ENCODE measurements at regions not wholly inside any gene's neighbourhood (a gene's known extent, or its start where the extent isn't known, plus 50 kb on each side); places are given as distances from the start of the nearest gene placed in this dataset.

DNA sequence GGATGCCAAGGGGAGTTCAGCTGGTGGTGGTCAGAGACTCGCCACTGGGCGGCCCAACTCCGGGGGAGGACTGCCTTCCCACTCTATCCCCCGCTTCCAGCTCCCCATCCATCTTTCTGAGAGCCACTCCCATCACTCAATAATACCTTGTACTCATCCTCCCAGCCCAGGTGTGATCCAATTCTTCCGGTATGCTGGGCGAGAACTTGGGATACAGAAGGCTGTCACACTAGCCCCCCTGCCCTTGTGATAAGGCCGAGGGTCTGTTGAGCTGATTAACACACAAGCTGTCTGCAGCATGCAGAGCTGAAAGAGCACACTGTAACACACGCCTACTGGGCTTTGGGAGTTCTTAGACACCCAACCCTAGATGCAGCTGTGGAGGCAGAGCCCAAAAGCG is 460.4 kb upstream of the EEF2KMT start:
- DNase-seq: no peak

DNA sequence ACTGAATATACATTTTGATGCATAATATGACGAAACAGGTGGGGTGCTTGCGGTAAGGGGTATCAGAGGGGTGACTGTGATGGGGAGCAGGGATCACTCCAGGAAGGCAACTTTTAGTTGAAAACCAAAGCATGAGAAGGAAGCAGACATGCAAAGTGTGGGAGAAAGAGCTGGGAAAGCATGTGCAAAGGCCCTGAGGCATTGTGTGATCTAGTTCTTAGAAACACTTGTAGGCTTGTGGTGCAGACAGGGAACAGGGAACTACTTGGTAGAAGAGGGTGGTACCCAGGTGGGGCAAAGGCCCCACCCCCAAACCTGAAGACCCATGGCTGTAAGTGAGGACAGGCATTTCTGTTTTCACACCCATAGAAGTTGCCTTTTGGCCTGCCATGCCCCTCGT is 459.9 kb upstream of the EEF2KMT start:
- no peak for DNase-seq

DNA sequence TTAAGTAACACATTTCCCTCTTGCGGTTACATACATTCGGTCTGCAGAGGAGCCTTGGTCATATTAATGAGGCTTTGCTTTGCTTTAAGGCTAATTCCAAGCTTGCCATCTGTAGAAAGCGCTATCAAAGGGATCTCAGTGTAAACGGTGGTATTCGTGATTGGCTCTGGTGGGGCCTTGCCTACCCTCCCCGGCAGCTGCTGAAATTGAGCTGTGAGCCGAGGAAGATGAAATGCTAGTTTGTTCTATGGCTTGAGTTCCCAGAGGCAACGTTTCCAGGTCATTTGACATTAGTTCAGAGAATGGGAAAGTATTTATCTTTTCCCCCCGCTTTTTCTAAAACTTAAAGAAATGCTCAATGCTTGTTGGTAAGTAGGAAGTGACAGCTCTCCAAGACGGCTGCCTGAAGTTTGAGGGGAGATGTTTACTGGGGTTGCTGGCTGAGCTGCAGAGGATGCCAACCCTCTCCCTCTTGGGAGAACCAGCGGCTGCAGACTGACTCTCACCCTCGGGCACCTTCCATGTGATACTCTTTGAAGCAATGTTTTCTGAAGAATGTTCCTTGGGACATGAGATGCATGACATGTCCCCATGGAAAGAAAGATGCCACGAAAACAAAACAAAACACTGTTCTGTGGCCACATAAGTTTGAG is 458.7 kb upstream of the EEF2KMT start:
- no peak for DNase-seq

GRCh38 chr16:5551909-5552308 is 454.3 kb upstream of the EEF2KMT start:
- no peak for DNase-seq

GRCh38 chr16:5549802-5550201 is 452.2 kb upstream of the EEF2KMT start:
- no peak for DNase-seq

DNA sequence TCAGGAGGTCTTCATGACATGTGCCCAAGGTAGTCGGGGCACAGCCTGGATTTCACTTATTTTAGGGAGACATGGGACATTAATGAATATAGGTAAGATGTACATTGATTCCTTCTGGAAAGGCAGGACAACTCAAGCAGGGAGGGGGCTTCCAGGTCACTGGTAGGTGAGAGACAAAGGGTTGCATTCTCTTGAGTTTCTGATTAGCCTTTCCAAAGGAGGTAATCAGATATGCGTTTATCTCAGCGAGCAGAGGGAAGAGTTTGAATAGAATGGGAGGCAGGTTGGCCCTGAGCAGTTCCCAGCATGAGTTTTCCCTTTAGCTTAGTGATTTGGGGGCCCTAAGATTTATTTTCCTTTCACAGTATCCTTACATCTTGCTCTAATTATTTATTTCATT is 443.8 kb upstream of the EEF2KMT start:
- DNase-seq: no peak

DNA sequence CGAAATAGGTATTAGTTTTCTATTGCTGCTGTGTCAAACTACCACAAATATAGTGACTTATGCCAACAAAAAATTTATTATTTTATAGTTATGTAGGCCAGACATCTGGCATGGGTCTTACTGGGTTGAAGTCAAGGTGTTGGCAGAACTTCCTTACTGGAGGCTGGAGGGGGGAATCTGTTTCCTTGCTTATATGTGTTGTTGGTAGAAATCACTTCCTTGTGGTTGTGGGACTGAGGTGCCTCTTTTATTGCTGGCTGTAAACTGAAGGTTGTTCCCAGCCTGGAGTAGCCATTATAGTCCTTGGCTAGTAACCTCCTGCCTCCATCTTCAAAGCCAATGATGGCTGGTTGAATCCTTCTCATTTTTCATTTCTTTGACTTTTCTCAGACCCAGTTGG is 439.8 kb upstream of the EEF2KMT start:
- no peak for DNase-seq

DNA sequence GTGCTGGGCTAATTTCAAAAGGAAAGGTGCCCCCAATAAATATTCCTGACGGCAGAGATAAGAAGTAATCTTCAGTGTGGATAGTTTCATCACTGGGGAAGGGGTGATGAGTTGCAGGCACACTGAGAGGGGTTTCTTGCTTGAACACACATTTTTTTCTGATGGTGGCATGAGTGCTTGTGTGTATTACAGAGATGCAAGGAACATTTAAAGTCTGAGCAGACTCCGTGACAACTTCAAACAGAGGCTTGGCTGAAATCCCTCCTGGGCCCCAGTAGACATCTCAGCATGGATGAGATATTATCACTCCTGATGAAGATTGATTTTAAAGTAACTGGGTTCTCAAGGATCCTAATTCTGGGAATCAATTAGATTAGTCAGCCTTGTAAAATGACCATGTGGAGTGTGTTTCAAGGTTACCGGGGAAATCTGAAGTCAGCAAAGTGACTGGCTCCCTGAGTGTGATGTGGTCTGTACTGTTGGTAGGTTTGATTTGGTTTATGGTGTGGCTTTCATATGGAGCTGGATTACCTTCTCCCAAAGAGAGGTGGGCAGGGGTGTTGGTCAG is 435.8 kb upstream of the EEF2KMT start:
- DNase-seq: no peak

GRCh38 chr16:5527817-5528216 is 430.2 kb upstream of the EEF2KMT start:
- DNase-seq: no peak

DNA sequence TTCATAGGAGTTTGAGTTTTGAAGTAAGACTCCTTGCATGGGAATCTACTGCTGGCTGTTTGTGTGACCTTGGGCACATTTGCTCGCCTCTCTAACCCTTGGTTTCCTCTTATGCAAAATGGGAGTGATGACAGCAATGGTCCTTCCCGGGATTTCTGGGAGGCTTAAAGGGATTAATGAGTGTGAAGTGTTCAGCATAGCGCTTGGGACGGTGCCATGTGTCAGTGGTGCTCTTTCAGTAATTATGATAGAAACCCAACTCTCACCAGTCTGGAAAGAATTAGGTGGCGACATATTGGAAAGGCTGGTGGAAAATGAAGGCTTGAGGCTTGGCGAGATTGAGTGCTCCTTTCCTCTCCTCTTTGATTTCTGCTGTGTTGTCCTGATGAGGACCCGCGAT is 429.2 kb upstream of the EEF2KMT start:
- no peak for DNase-seq

DNA sequence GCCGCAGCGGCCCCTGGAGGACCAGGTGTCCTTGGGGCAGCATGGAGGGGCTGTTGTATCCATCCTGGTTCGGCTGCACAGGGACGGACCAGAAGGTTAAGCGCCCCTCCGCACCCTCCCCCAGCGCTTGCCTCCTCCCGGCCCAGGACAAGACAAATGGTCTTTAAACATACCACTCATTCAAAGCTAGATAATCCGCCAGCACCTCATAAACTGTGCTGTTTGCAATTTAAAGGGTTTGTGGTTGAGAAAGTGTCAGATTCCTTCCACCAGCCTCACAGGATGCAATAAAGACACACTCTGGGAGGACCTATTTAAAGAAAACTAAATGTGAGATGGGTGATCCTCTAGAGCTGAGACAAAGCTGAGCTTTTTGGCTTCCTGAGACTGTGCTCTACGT is 426.2 kb upstream of the EEF2KMT start:
- no peak for DNase-seq

GRCh38 chr16:5516115-5516514 is 418.5 kb upstream of the EEF2KMT start:
- no peak for DNase-seq

DNA sequence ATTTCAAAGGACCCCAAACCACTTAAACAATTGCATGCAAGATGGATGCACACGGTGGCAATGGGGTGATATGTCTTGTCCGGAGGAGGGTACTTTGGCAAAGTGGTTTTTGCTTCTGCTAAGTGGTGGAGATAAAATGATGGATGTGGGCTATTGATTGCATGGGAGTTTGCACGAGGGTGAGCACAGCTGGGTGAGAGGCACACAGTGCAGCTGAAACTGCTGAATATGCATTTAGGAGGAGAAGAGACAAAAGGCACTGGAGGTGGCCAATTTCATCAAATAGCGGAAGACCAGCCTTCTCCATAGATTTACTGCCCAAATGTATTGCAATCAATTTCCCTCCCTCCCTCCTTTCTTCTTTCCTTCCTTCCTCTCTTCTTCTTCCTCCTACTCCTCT is 414.4 kb upstream of the EEF2KMT start:
- no peak for DNase-seq

GRCh38 chr16:5510819-5511370 is 413.3 kb upstream of the EEF2KMT start:
- no peak for DNase-seq

DNA sequence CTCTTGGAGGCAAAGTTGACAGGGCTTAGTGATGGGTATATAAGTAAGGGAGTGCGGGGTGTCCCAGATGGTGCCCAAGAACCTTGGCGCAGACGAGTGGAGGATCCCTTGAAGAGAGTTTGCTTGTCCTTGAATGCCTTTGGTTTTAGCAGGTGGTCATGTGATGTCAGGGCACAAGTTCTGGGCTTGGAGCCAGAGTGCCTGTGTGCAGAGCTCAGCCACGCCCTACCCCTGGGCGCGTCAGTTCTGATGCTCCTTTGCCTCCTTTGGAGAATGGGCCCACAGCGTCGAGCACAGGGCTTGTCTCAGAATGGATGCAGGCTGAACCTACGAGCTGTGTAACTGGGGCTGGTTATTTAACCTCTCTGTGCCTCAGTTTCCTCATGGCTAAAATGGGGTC is 412.2 kb upstream of the EEF2KMT start:
- DNase-seq: no peak

DNA sequence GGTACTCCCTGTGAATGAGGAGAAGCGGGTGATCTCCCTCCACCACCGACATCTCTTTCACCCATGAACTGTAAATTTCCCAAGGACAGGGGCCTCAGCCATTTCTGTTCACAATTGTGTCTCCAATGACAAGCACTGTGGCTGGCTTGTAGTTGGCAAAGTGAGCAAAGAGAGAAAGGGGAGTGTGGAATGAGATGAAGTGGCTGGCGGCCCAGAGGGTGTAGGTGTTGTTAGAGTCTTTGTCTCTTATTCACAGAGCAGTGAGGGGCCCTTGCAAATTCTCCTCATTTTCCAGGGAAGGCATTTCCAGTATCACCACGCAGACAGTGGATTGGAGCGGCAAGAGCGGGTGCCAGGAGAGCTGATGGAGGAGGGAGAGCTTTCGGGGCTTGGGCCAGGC is 411.7 kb upstream of the EEF2KMT start:
- no peak for DNase-seq

- DNase-seq: no peak
Observed at GRCh38 chr16:5508371-5508770, 410.8 kb upstream of the EEF2KMT start.

GRCh38 chr16:5506021-5506420 is 408.4 kb upstream of the EEF2KMT start:
- DNase-seq: no peak

- no peak for DNase-seq
Observed at GRCh38 chr16:5505091-5505887, 407.7 kb upstream of the EEF2KMT start.

DNA sequence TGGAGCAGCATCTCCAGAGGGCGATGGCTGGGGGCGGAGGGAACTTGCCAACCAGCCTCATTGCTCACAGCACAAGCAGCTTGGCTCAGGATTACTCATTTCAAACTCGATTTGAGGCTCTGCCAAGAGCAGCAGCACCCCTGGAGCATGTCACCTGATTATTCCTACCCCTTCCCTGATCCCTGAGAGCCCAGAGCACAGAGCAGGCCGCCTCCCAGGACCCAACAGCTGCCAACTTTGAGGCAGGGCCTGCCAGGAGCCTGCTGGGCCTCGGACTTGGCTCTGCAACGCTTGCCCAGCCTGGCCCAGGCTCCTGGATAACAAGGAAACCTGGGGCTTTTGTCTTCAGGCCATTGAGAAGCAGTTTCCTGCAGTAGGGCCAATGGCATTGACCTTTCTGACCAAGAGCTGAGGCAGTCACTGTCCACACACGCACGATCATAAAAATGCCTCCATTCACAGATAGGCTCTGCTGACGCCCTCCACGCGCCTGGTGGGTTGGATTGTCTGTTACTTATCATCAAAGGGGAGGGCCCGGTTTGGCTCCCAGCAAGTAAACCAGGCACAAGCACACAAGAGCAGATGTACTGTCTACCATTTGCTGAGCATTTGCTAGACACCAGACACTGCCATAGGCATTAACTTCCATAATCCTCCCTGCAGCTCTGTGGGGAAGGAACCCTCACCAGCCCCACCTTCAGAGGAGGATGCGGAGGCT is 406.6 kb upstream of the EEF2KMT start:
- no peak for DNase-seq

- no peak for DNase-seq
Observed at GRCh38 chr16:5502944-5503343, 405.3 kb upstream of the EEF2KMT start.

- no peak for DNase-seq
Observed at GRCh38 chr16:5502467-5502869, 404.9 kb upstream of the EEF2KMT start.

- no peak for DNase-seq
Observed at GRCh38 chr16:5500526-5500925, 402.9 kb upstream of the EEF2KMT start.

All from suppressor macrophage treated with lipopolysaccharide for 4 hours (primary cell).